AG04449 (cell line): ENCODE measurements at regions not wholly inside any gene's neighbourhood (a gene's known extent, or its start where the extent isn't known, plus 50 kb on each side); places are given as distances from the start of the nearest gene placed in this dataset.

Source experiments
- CTCF ChIA-PET: fragments of 350-600 bp; formaldehyde crosslinking; extraction: SDS; loops from one replicate; lab custom pipeline; 2021; ENCODE audit warnings: antibody characterized with exemption; lab: Yijun Ruan, JAX
- POLR2A ChIA-PET: fragments of 400-600, 350-600 bp; formaldehyde crosslinking; extraction: SDS; loops from one replicate; lab custom pipeline; 2020; ENCODE audit warnings: antibody characterized with exemption, inconsistent platforms; lab: Yijun Ruan, JAX
- DNase-seq: peaks from one replicate; pipeline ENCODE4 v3.0.0-alpha.2; 2010; ENCODE audit warnings: low read depth, low spot score
- H3K4me3 ChIP-seq: 2 replicates; pipeline ENCODE4 v1.5.1; 2011; ENCODE audit warnings: low read depth, mild to moderate bottlenecking, control low read depth, low read length
- CTCF ChIP-seq: IDR thresholded peaks from one replicate; pipeline ENCODE4 v1.5.1; 2011; ENCODE audit warnings: mild to moderate bottlenecking, moderate library complexity, low read length, control low read depth, inconsistent platforms; ENCODE audit not compliant: insufficient read depth; ENCODE audit errors: missing control alignments

GRCh38 chr18:43819397-43819796 is 542.1 kb upstream of the SYT4 start:
- no peak for TF ChIP-seq CTCF
- CTCF ChIA-PET, result no interaction called here
- POLR2A ChIA-PET, result no interaction called here
- no peak overlapping the region for H3K4me3 ChIP-seq
- DNase-seq, result no peak

GRCh38 chr18:43819873-43820272 is 542.6 kb upstream of the SYT4 start:
- TF ChIP-seq CTCF, result no peak
- no peak for DNase-seq
- ChIA-PET CTCF (no interaction called here), POLR2A (no interaction called here)
- H3K4me3 ChIP-seq, result no peak overlapping the region

- POLR2A ChIA-PET, result no interaction called here
- CTCF ChIA-PET, result no interaction called here
- DNase-seq, result no peak
- TF ChIP-seq CTCF, result no peak
- H3K4me3 ChIP-seq, result no peak overlapping the region
Measured at GRCh38 chr18:43825768-43826167, 548.5 kb upstream of the SYT4 start.

- CTCF ChIA-PET, result no interaction called here
- TF ChIP-seq CTCF, result no peak
- H3K4me3 ChIP-seq, result no peak overlapping the region
- POLR2A ChIA-PET, result no interaction called here
- no peak for DNase-seq
Measured at GRCh38 chr18:43826215-43826614, 548.9 kb upstream of the SYT4 start.

- ChIA-PET CTCF (no interaction called here), POLR2A (no interaction called here)
- no peak for DNase-seq
- TF ChIP-seq CTCF, result no peak
- H3K4me3 ChIP-seq, result no peak overlapping the region
Measured at GRCh38 chr18:43827311-43827710, 550.0 kb upstream of the SYT4 start.

- POLR2A ChIA-PET, result no interaction called here
- TF ChIP-seq CTCF, result no peak
- CTCF ChIA-PET, result no interaction called here
- H3K4me3 ChIP-seq, result no peak overlapping the region
- DNase-seq, result no peak
Measured at GRCh38 chr18:43830303-43830702, 553.0 kb upstream of the SYT4 start.
